ENCODE measurements at regions not wholly inside any gene's neighbourhood (a gene's known extent, or its start where the extent isn't known, plus 50 kb on each side); places are given as distances from the start of the nearest gene placed in this dataset.

- TF ChIP-seq CTCF (IDR thresholded peaks at IDR 0.05; ENCODE audit: low read length) (no peak), EZH2 (IDR thresholded peaks at IDR 0.05; ENCODE audit: borderline replicate concordance, low read length) (no peak)
Observed at GRCh38 chr4:3368334-3368733, 73.4 kb upstream of the HGFAC start.
